Gastroesophageal sphincter (tissue), 4 donors: ENCODE measurements at regions not wholly inside any gene's neighbourhood (a gene's known extent, or its start where the extent isn't known, plus 50 kb on each side); places are given as distances from the start of the nearest gene placed in this dataset.

Experiments
- ATAC-seq: fragments of 150-250 bp; one replicate; pipeline ENCODE4 v1.9.1; 2016; ENCODE audit warnings: mild to moderate bottlenecking, moderate library complexity
- H3K27ac ChIP-seq, 4 donors: fragments of 200-600 bp; sonication (generic) in 3 of 4; 1 replicate in 3 of 4; 2 replicates in 1 of 4; pipeline ENCODE4 v1.5.1; 2016 to 2019
- H3K27me3 ChIP-seq: fragments of 200-600 bp; sonication (generic); one replicate; pipeline ENCODE4 v1.5.1; 2019
- H3K36me3 ChIP-seq, 2 donors: fragments of 200-600 bp; sonication (generic); one replicate each; pipeline ENCODE4 v1.5.1; 2019; ENCODE audit warnings: control low read depth in 1 of 2
- H3K4me1 ChIP-seq, 3 donors: fragments of 200-600 bp; sonication (generic); 1 replicate in 2 of 3; 2 replicates in 1 of 3; pipeline ENCODE4 v1.5.1; 2016 to 2019; ENCODE audit warnings: control low read depth in 2 of 3
- H3K4me3 ChIP-seq, 2 donors: fragments of 200-600 bp; sonication (generic); one replicate each; pipeline ENCODE4 v1.5.1; 2019; ENCODE audit warnings: mild to moderate bottlenecking in 1 of 2, moderate library complexity in 1 of 2
- H3K9me3 ChIP-seq, 3 donors: fragments of 200-600 bp; sonication (generic); one replicate each; pipeline ENCODE4 v1.5.1; 2017 to 2019; ENCODE audit warnings: control low read depth in 2 of 3
- EP300 ChIP-seq: sonication (generic); formaldehyde crosslinking; IDR thresholded peaks from one replicate; pipeline ENCODE4 v1.6.1; 2017; ENCODE audit warnings: antibody characterized with exemption, mild to moderate bottlenecking
- POLR2A ChIP-seq, 2 donors: fragments of 450-650 bp; IDR thresholded peaks; one replicate each; pipeline ENCODE4 v1.6.1; 2017; ENCODE audit warnings: antibody characterized with exemption in 2 of 2, mild to moderate bottlenecking in 2 of 2, moderate library complexity in 1 of 2
- POLR2AphosphoS5 ChIP-seq: sonication (generic); formaldehyde crosslinking; IDR thresholded peaks from one replicate; pipeline ENCODE4 v1.6.1; 2017; ENCODE audit warnings: antibody characterized with exemption
- WGBS, 2 donors: methylation state at CpG; one replicate each; pipeline ENCODE4 v1.1.5; 2018; ENCODE audit warnings: low coverage in 1 of 2; 5-methylcytosine and 5-hydroxymethylcytosine counted together
- TF ChIP-seq, protein P1 (sequence below), 4 experiments: fragments of 200-600 bp in 2 of 4; fragments of 450-650 bp in 2 of 4; sonication (generic) in 1 of 4; IDR thresholded peaks; one replicate each; pipeline ENCODE4 v1.5.1; 2017 to 2019; ENCODE audit warnings: antibody characterized with exemption in 4 of 4, mild to moderate bottlenecking in 2 of 4, moderate library complexity in 2 of 4

DNA sequence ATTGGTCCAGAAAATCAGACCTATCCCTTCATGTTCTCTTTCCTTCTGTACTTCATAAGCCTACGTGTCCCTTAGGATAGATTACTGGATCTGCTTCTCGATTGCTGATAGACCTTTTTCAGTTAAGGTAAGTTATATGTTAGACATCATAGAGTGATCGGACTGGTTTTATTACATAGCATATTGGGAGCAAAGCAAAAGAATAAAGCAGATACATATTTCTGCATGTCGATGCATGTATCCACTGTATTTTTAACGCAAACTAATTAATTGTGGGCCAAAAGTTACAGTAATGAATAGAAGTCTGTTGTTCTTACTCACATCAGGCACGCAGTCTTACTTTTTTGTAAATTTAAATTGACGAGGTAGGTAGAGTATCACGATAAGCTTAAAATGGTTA, 106.4 kb downstream of the SLIT2 start:
- peaks cover 0 to 36% (median 0%) of the 10 kb centered on the region in 3 donors for H3K4me1 ChIP-seq
- no peak for ATAC-seq
- H3K9me3 ChIP-seq: no peaks in the 10 kb centered on the region
- no peak overlapping the region for H3K27ac ChIP-seq
- WGBS, 2 donors: 95 to 97% methylated on average over 7 to 8 of the region's 8 CpGs
- H3K4me3 ChIP-seq: no peak overlapping the region
- H3K27me3 ChIP-seq: no peaks in the 10 kb centered on the region
- no peaks in the 10 kb centered on the region for H3K36me3 ChIP-seq
- no peak for TF ChIP-seq POLR2A (IDR thresholded peaks at IDR 0.05)
- no peak for TF ChIP-seq POLR2AphosphoS5
- no peak for TF ChIP-seq EP300
- TF ChIP-seq, protein P1, sequence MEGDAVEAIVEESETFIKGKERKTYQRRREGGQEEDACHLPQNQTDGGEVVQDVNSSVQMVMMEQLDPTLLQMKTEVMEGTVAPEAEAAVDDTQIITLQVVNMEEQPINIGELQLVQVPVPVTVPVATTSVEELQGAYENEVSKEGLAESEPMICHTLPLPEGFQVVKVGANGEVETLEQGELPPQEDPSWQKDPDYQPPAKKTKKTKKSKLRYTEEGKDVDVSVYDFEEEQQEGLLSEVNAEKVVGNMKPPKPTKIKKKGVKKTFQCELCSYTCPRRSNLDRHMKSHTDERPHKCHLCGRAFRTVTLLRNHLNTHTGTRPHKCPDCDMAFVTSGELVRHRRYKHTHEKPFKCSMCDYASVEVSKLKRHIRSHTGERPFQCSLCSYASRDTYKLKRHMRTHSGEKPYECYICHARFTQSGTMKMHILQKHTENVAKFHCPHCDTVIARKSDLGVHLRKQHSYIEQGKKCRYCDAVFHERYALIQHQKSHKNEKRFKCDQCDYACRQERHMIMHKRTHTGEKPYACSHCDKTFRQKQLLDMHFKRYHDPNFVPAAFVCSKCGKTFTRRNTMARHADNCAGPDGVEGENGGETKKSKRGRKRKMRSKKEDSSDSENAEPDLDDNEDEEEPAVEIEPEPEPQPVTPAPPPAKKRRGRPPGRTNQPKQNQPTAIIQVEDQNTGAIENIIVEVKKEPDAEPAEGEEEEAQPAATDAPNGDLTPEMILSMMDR (IDR thresholded peaks at IDR 0.05): no peak

DNA sequence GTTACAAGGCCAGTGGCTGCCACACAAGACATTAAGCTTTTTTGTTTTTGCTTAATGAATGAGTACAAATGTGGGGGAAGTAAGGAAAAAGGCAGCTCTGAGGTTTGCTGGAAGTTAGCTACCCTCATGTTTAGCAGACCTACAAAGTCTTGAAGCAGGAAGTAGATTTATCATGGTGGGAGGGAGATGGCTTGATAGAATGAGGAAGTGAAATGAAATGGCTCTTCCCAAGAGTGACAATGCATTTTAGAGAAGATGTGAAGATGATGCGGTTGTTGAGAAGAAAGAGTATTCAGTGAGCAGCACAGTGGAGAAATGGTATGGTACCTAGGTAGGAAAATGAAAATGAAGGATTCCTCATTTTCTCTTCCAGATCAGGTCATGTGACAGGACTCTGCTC, 108.0 kb downstream of the SLIT2 start:
- no peak for TF ChIP-seq POLR2AphosphoS5
- no peak for TF ChIP-seq POLR2A (IDR thresholded peaks at IDR 0.05)
- TF ChIP-seq EP300: no peak
- Histone ChIP-seq H3K4me1 (peaks cover 0 to 22% (median 0%) of the 10 kb centered on the region in 3 donors), H3K27me3 (no peaks in the 10 kb centered on the region), H3K4me3 (no peak overlapping the region), H3K36me3 (no peaks in the 10 kb centered on the region), H3K27ac (no peak overlapping the region), H3K9me3 (no peaks in the 10 kb centered on the region)
- 80 to 100% methylated on average over 1 of the region's 1 CpG for WGBS, 2 donors
- ATAC-seq: no peak

DNA sequence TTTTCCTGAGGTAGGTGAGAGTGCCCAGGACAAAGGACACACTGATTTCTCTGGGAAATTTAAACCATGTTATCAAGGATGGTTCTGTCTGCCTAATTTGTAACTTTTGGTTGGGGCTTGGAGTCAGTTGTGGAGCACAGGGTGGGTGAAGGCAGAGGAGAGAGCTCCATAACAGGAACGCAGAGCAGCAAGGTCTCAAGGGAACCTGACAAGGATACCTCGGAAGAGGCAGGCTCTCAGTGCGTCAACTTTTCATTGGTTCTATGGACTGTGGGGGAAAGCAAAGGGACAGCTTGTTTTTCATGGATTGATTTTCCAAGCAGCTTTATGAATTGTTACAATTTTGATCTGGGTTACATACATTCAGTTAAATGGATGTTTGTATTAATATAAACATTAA, 110.4 kb downstream of the SLIT2 start:
- TF ChIP-seq, protein P1 (IDR thresholded peaks at IDR 0.05): no peak
- TF ChIP-seq EP300 (no peak), POLR2AphosphoS5 (no peak), POLR2A (IDR thresholded peaks at IDR 0.05) (no peak)
- peaks cover 0 to under 1% (median 0%) of the 10 kb centered on the region in 3 donors for H3K4me1 ChIP-seq
- no peaks in the 10 kb centered on the region for H3K27me3 ChIP-seq
- ATAC-seq: no peak
- no peaks in the 10 kb centered on the region for H3K36me3 ChIP-seq
- WGBS, 2 donors: 78 to 100% methylated on average over 2 to 3 of the region's 3 CpGs
- no peak overlapping the region for H3K4me3 ChIP-seq
- no peaks in the 10 kb centered on the region for H3K9me3 ChIP-seq
- no peak overlapping the region for H3K27ac ChIP-seq

DNA sequence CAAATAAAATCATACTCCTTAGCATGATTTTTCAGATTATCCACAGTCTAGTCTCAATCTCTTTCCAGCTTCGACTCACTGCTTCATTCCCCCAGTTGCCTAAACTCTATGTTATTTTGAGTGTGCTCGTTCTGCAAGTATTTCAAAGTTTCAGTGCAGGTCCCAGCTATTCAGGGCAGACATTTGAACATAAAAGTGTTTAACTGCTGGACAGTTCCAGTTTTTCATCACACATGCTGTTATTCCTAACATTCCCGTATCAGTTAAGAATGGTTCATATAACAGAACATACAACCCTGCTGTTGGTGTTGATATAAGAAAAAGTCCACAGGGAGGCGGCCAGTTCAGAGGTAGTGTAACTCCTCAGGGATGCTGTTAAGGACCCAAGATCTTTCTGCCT, 113.3 kb downstream of the SLIT2 start:
- TF ChIP-seq POLR2A (IDR thresholded peaks at IDR 0.05) (no peak), POLR2AphosphoS5 (no peak), EP300 (no peak)
- TF ChIP-seq, protein P1 (IDR thresholded peaks at IDR 0.05): no peak

DNA sequence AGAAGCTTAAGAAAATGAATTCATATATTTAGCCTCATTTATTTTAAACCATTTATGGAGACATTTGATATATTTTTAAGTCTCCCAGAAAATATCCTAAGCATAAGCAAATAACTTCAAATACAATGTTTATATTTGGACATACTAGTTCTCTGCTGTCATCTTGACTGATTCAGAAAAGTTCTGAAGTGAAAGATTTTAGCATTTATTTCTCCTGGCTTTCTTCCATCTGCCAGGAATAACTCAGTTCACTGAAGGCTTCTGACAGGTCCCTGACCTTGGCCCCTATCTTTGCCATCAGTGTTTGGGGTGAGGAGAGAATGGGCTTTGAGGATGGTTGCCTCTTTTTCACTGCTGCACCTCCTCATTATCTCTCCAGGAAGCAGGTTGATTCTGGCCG, 115.7 kb downstream of the SLIT2 start:
- no peak for TF ChIP-seq POLR2A (IDR thresholded peaks at IDR 0.05)
- no peak for TF ChIP-seq POLR2AphosphoS5
- no peak for TF ChIP-seq EP300
- TF ChIP-seq, protein P1 (IDR thresholded peaks at IDR 0.05): no peak
- Histone ChIP-seq H3K27ac (no peak overlapping the region), H3K9me3 (no peaks in the 10 kb centered on the region), H3K4me3 (no peak overlapping the region), H3K27me3 (no peaks in the 10 kb centered on the region), H3K4me1 (peaks cover 4 to 25% (median 5%) of the 10 kb centered on the region in 3 donors), H3K36me3 (no peaks in the 10 kb centered on the region)
- 45% methylated on average over 1 of the region's 1 CpG; no CpG with 5 or more reads in 1 of the 2 donors for WGBS, 2 donors
- no peak for ATAC-seq

More for the DNA sequence above, 113.3 kb downstream of the SLIT2 start:
- no peak overlapping the region for H3K4me3 ChIP-seq
- H3K27ac ChIP-seq: no peak overlapping the region
- no peak for ATAC-seq
- H3K9me3 ChIP-seq: no peaks in the 10 kb centered on the region
- 90 to 92% methylated on average over 3 to 4 of the region's 4 CpGs for WGBS, 2 donors
- no peaks in the 10 kb centered on the region for H3K27me3 ChIP-seq
- peaks cover 4 to 25% (median 5%) of the 10 kb centered on the region in 3 donors for H3K4me1 ChIP-seq
- no peaks in the 10 kb centered on the region for H3K36me3 ChIP-seq
